ENCODE measurements at regions not wholly inside any gene's neighbourhood (a gene's known extent, or its start where the extent isn't known, plus 50 kb on each side); places are given as distances from the start of the nearest gene placed in this dataset.
"Not testable (repeated sequence)": the region's sequence is repeated elsewhere in the genome, so short reads cannot be mapped to it uniquely, and the experiment has no call there.

- no peak overlapping the region for H3K27ac ChIP-seq
- H3K27me3 ChIP-seq (ENCODE audit: insufficient read depth, low read depth): no peaks in the 10 kb centered on the region
- H2AFZ ChIP-seq (ENCODE audit: low read depth): no peak overlapping the region
- no peaks in the 10 kb centered on the region for H3K36me3 ChIP-seq (ENCODE audit: insufficient read depth)
- H3K79me2 ChIP-seq (ENCODE audit: insufficient read depth, low read depth): no peaks in the 10 kb centered on the region
- no peak overlapping the region for H3K4me2 ChIP-seq
- H3K4me1 ChIP-seq (ENCODE audit: low read depth, poor library complexity, severe bottlenecking): no peaks in the 10 kb centered on the region
- H3K9ac ChIP-seq: no peak overlapping the region
- H4K20me1 ChIP-seq (ENCODE audit: insufficient read depth): no peaks in the 10 kb centered on the region
- H3K4me3 ChIP-seq (IDR thresholded peaks at IDR 0.05; ENCODE audit: insufficient read depth, low read depth, low read length): no peak overlapping the region
- no peak for TF ChIP-seq CTCF (conservative IDR thresholded peaks at IDR 0.05; ENCODE audit: low read depth, low read length)
Observed at GRCh38 chr18:67135981-67136380, 380.5 kb downstream of the DSEL start.

- Histone ChIP-seq H3K9ac (no peak overlapping the region), H3K4me1 (ENCODE audit: low read depth, poor library complexity, severe bottlenecking) (no peaks in the 10 kb centered on the region), H3K27ac (no peak overlapping the region), H3K4me2 (no peak overlapping the region), H3K27me3 (ENCODE audit: insufficient read depth, low read depth) (no peaks in the 10 kb centered on the region), H3K4me3 (IDR thresholded peaks at IDR 0.05; ENCODE audit: insufficient read depth, low read depth, low read length) (no peak overlapping the region), H3K36me3 (ENCODE audit: insufficient read depth) (no peaks in the 10 kb centered on the region), H2AFZ (ENCODE audit: low read depth) (no peak overlapping the region), H3K79me2 (ENCODE audit: insufficient read depth, low read depth) (no peaks in the 10 kb centered on the region), H4K20me1 (ENCODE audit: insufficient read depth) (no peaks in the 10 kb centered on the region)
- TF ChIP-seq CTCF (conservative IDR thresholded peaks at IDR 0.05; ENCODE audit: low read depth, low read length): no peak
Observed at GRCh38 chr18:67134911-67135310, 381.6 kb downstream of the DSEL start.

- Histone ChIP-seq H3K4me1 (ENCODE audit: low read depth, poor library complexity, severe bottlenecking) (no peaks in the 10 kb centered on the region), H3K36me3 (ENCODE audit: insufficient read depth) (no peaks in the 10 kb centered on the region), H3K4me2 (no peak overlapping the region), H3K4me3 (IDR thresholded peaks at IDR 0.05; ENCODE audit: insufficient read depth, low read depth, low read length) (no peak overlapping the region), H3K9ac (no peak overlapping the region), H4K20me1 (ENCODE audit: insufficient read depth) (no peaks in the 10 kb centered on the region), H3K27me3 (ENCODE audit: insufficient read depth, low read depth) (no peaks in the 10 kb centered on the region), H3K27ac (no peak overlapping the region), H3K79me2 (ENCODE audit: insufficient read depth, low read depth) (no peaks in the 10 kb centered on the region), H2AFZ (ENCODE audit: low read depth) (no peak overlapping the region)
- TF ChIP-seq CTCF (conservative IDR thresholded peaks at IDR 0.05; ENCODE audit: low read depth, low read length): no peak
Observed at GRCh38 chr18:67133669-67134068, 382.9 kb downstream of the DSEL start.

GRCh38 chr18:67132919-67133318, 383.6 kb downstream of the DSEL start:
- Histone ChIP-seq H3K4me2 (no peak overlapping the region), H3K4me1 (ENCODE audit: low read depth, poor library complexity, severe bottlenecking) (no peaks in the 10 kb centered on the region), H4K20me1 (ENCODE audit: insufficient read depth) (no peaks in the 10 kb centered on the region), H3K79me2 (ENCODE audit: insufficient read depth, low read depth) (no peaks in the 10 kb centered on the region), H3K27me3 (ENCODE audit: insufficient read depth, low read depth) (no peaks in the 10 kb centered on the region), H3K36me3 (ENCODE audit: insufficient read depth) (no peaks in the 10 kb centered on the region), H3K27ac (no peak overlapping the region), H3K9ac (no peak overlapping the region), H2AFZ (ENCODE audit: low read depth) (no peak overlapping the region), H3K4me3 (IDR thresholded peaks at IDR 0.05; ENCODE audit: insufficient read depth, low read depth, low read length) (no peak overlapping the region)
- no peak for TF ChIP-seq CTCF (conservative IDR thresholded peaks at IDR 0.05; ENCODE audit: low read depth, low read length)

- Histone ChIP-seq H3K9ac (no peak overlapping the region), H3K27ac (no peak overlapping the region), H3K36me3 (ENCODE audit: insufficient read depth) (no peaks in the 10 kb centered on the region), H3K4me2 (no peak overlapping the region), H3K79me2 (ENCODE audit: insufficient read depth, low read depth) (no peaks in the 10 kb centered on the region), H2AFZ (ENCODE audit: low read depth) (no peak overlapping the region), H3K4me1 (ENCODE audit: low read depth, poor library complexity, severe bottlenecking) (no peaks in the 10 kb centered on the region), H3K4me3 (IDR thresholded peaks at IDR 0.05; ENCODE audit: insufficient read depth, low read depth, low read length) (no peak overlapping the region), H4K20me1 (ENCODE audit: insufficient read depth) (no peaks in the 10 kb centered on the region), H3K27me3 (ENCODE audit: insufficient read depth, low read depth) (no peaks in the 10 kb centered on the region)
- no peak for TF ChIP-seq CTCF (conservative IDR thresholded peaks at IDR 0.05; ENCODE audit: low read depth, low read length)
Observed at GRCh38 chr18:67131498-67131897, 385.0 kb downstream of the DSEL start.

GRCh38 chr18:67126751-67127150, 389.8 kb downstream of the DSEL start:
- H3K9ac ChIP-seq; H4K20me1 ChIP-seq (ENCODE audit: insufficient read depth); H3K36me3 ChIP-seq (ENCODE audit: insufficient read depth); H3K79me2 ChIP-seq (ENCODE audit: insufficient read depth, low read depth); H3K4me1 ChIP-seq (ENCODE audit: low read depth, poor library complexity, severe bottlenecking); H2AFZ ChIP-seq (ENCODE audit: low read depth); H3K4me3 ChIP-seq (IDR thresholded peaks at IDR 0.05; ENCODE audit: insufficient read depth, low read depth, low read length); H3K27ac ChIP-seq; H3K4me2 ChIP-seq; H3K27me3 ChIP-seq (ENCODE audit: insufficient read depth, low read depth): not testable (repeated sequence)
